ENCODE measurements at regions not wholly inside any gene's neighbourhood (a gene's known extent, or its start where the extent isn't known, plus 50 kb on each side); places are given as distances from the start of the nearest gene placed in this dataset.

GRCh38 chr1:14535619-14536355 lies 62.7 kb upstream of the KAZN start:
- H3K4me3 ChIP-seq (ENCODE audit: low read length) = no peak overlapping the region
- no peak for DNase-seq (ENCODE audit: low read depth)
- no peak for TF ChIP-seq CTCF (IDR thresholded peaks at IDR 0.05; ENCODE audit: insufficient read depth, low read depth, low read length, missing control alignments)

- H3K4me3 ChIP-seq (ENCODE audit: low read length) = no peak overlapping the region
- no peak for DNase-seq (ENCODE audit: low read depth)
- TF ChIP-seq CTCF (IDR thresholded peaks at IDR 0.05; ENCODE audit: insufficient read depth, low read depth, low read length, missing control alignments) = peak; percentile 27
Measured at GRCh38 chr1:14538335-14538734, 60.1 kb upstream of the KAZN start.

- DNase-seq (ENCODE audit: low read depth) = no peak
- TF ChIP-seq CTCF (IDR thresholded peaks at IDR 0.05; ENCODE audit: insufficient read depth, low read depth, low read length, missing control alignments) = no peak
- H3K4me3 ChIP-seq (ENCODE audit: low read length) = no peak overlapping the region
Measured at GRCh38 chr1:14539309-14539708, 59.2 kb upstream of the KAZN start.

GRCh38 chr1:14539953-14540563 lies 58.4 kb upstream of the KAZN start:
- no peak for TF ChIP-seq CTCF (IDR thresholded peaks at IDR 0.05; ENCODE audit: insufficient read depth, low read depth, low read length, missing control alignments)
- H3K4me3 ChIP-seq (ENCODE audit: low read length) = no peak overlapping the region
- no peak for DNase-seq (ENCODE audit: low read depth)

- no peak overlapping the region for H3K4me3 ChIP-seq (ENCODE audit: low read length)
- DNase-seq (ENCODE audit: low read depth) = no peak
- no peak for TF ChIP-seq CTCF (IDR thresholded peaks at IDR 0.05; ENCODE audit: insufficient read depth, low read depth, low read length, missing control alignments)
Measured at GRCh38 chr1:14541348-14541747, 57.1 kb upstream of the KAZN start.

- DNase-seq (ENCODE audit: low read depth) = no peak
- no peak for TF ChIP-seq CTCF (IDR thresholded peaks at IDR 0.05; ENCODE audit: insufficient read depth, low read depth, low read length, missing control alignments)
- H3K4me3 ChIP-seq (ENCODE audit: low read length) = no peak overlapping the region
Measured at GRCh38 chr1:14543191-14543840, 55.2 kb upstream of the KAZN start.

Measured in epithelial cell of esophagus (primary cell).